ENCODE measurements at regions not wholly inside any gene's neighbourhood (a gene's known extent, or its start where the extent isn't known, plus 50 kb on each side); places are given as distances from the start of the nearest gene placed in this dataset.

DNA sequence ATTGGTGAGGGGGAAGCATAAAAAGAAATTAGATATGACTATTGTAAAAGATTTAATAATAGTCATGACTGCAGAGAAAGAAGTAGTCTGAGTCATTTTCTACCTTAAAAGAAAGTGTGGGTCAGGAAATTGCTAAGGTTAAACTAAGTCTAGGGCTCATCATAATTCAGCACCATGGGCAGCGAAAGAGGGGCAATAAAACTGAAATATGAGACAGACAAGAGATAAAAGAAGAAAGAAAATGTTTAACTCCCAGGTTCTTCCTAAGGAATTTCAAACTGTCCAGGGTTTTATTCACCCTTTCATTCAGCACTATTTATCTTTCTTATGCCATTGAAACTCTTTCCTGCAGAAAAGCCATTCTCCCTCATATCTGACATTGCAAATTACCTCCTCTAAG lies 114.4 kb upstream of the API5 start:
- no peaks in the 10 kb centered on the region for H3K9me3 ChIP-seq
- no peaks in the 10 kb centered on the region for H3K36me3 ChIP-seq
- WGBS, result 22% methylated on average over 1 of the region's 1 CpG
- TF ChIP-seq POLR2AphosphoS5 (IDR thresholded peaks at IDR 0.05), result no peak
- TF ChIP-seq, protein P1, sequence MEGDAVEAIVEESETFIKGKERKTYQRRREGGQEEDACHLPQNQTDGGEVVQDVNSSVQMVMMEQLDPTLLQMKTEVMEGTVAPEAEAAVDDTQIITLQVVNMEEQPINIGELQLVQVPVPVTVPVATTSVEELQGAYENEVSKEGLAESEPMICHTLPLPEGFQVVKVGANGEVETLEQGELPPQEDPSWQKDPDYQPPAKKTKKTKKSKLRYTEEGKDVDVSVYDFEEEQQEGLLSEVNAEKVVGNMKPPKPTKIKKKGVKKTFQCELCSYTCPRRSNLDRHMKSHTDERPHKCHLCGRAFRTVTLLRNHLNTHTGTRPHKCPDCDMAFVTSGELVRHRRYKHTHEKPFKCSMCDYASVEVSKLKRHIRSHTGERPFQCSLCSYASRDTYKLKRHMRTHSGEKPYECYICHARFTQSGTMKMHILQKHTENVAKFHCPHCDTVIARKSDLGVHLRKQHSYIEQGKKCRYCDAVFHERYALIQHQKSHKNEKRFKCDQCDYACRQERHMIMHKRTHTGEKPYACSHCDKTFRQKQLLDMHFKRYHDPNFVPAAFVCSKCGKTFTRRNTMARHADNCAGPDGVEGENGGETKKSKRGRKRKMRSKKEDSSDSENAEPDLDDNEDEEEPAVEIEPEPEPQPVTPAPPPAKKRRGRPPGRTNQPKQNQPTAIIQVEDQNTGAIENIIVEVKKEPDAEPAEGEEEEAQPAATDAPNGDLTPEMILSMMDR (IDR thresholded peaks at IDR 0.05), result no peak
- no peak for TF ChIP-seq POLR2A (IDR thresholded peaks at IDR 0.05)
- no peak for TF ChIP-seq EP300 (IDR thresholded peaks at IDR 0.05)
- DNase-seq (ENCODE audit: low spot score in 2 of 2), result no peak
- H3K27ac ChIP-seq, result no peak overlapping the region
- no peaks in the 10 kb centered on the region for H3K4me1 ChIP-seq
- no peak overlapping the region for H3K4me3 ChIP-seq
- H3K27me3 ChIP-seq, result no peaks in the 10 kb centered on the region

DNA sequence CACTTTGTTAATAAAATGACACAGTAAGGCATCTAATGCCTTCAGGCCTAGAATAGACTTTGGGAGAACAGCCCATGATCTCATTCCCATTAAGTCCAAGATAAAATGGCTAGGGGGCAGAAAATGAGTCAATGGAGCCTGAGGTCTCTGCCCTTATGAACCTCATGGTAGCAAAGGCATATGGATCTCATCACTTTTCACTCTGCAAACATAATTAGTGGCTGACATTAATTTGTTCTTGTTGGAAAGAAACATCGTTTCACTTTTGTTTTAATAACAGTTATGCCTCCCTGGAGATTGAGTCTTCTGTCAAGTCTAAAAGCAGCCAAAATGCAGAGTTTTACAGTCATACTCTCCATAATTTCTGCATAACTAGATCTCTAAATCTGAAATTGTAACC lies 111.8 kb upstream of the API5 start:
- 57% methylated on average over 1 of the region's 1 CpG for WGBS
- Histone ChIP-seq H3K27ac (no peak overlapping the region), H3K9me3 (peaks cover 2% of the 10 kb centered on the region), H3K36me3 (no peaks in the 10 kb centered on the region), H3K4me3 (no peak overlapping the region), H3K27me3 (no peaks in the 10 kb centered on the region), H3K4me1 (no peaks in the 10 kb centered on the region)
- no peak for TF ChIP-seq POLR2AphosphoS5 (IDR thresholded peaks at IDR 0.05)
- TF ChIP-seq, protein P1 (IDR thresholded peaks at IDR 0.05), result no peak
- no peak for TF ChIP-seq POLR2A (IDR thresholded peaks at IDR 0.05)
- TF ChIP-seq EP300 (IDR thresholded peaks at IDR 0.05), result no peak
- DNase-seq (ENCODE audit: low spot score in 2 of 2), result no peak

DNA sequence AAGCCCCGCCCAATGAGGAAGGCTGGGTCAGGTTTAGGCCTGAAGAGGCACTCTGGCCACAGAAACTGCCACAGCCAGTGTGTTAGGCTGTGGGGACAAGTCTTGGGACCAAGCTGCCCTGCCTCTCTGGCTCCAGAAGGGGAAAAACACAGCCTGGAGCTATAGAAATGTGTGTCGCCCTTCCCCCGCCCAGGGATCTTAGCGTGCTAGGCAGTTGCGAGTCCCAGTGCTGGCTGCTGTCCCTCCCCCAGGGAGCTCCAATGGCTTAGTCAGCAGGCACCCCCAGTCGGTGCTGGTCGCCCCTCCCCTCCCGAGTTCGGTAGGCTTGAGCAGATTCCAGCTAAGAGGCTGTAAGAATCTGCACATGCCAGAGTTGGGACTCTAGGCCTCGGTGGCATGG lies 99.5 kb upstream of the API5 start:
- H3K4me3 ChIP-seq, result no peak overlapping the region
- no peaks in the 10 kb centered on the region for H3K36me3 ChIP-seq
- H3K9me3 ChIP-seq, result peaks cover 11% of the 10 kb centered on the region
- no peak overlapping the region for H3K27ac ChIP-seq
- TF ChIP-seq POLR2AphosphoS5 (IDR thresholded peaks at IDR 0.05), result no peak
- no peak for TF ChIP-seq EP300 (IDR thresholded peaks at IDR 0.05)
- TF ChIP-seq POLR2A (IDR thresholded peaks at IDR 0.05), result no peak
- TF ChIP-seq, protein P1 (IDR thresholded peaks at IDR 0.05), result no peak
- H3K27me3 ChIP-seq, result no peaks in the 10 kb centered on the region
- no peaks in the 10 kb centered on the region for H3K4me1 ChIP-seq
- WGBS, result 89% methylated on average over 1 of the region's 10 CpGs
- no peak for DNase-seq (ENCODE audit: low spot score in 2 of 2)

DNA sequence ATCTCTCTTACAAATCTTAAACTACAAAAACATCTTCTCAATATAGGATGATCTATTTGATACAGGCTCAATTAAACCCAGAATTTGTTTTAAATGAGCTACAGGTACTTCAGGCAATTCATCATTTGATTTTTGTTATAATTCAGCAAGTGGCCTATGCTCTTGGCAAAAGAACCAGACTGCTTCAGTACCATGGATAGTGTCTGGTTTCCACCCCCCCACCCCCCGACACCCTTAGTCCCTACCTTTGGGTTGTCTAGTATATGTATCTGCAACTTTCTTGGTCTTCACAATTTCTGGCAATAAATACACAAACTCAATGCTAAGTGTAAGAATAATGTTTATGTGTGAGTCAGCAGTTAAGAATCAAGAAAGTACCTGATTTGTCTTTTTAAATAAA lies 97.3 kb upstream of the API5 start:
- H3K9me3 ChIP-seq, result peaks cover 6% of the 10 kb centered on the region
- TF ChIP-seq POLR2A (IDR thresholded peaks at IDR 0.05), result no peak
- no peak for TF ChIP-seq POLR2AphosphoS5 (IDR thresholded peaks at IDR 0.05)
- H3K4me3 ChIP-seq, result no peak overlapping the region
- WGBS, result 38% methylated on average over 1 of the region's 1 CpG
- no peak for DNase-seq (ENCODE audit: low spot score in 2 of 2)
- H3K27ac ChIP-seq, result no peak overlapping the region
- H3K4me1 ChIP-seq, result no peaks in the 10 kb centered on the region
- H3K27me3 ChIP-seq, result no peaks in the 10 kb centered on the region
- no peaks in the 10 kb centered on the region for H3K36me3 ChIP-seq

DNA sequence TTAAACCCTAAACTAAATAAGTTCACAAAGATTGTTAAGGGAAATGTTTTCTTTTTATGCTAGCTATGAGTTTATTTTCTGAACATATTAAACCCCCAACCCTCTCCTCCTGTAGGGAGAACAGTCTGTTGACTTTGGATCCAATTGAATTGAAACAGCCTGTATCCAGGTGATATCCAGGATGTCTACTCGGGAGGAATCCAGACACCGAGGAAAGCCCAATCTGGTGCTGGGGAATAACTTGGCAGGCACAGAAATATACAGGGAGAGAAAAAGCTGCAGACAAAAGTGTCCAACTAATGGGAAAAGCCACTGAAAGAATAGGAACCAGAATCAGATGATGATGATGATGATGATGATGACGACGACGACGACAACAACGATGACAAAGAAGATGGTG lies 93.9 kb upstream of the API5 start:
- no peaks in the 10 kb centered on the region for H3K4me1 ChIP-seq
- TF ChIP-seq POLR2A (IDR thresholded peaks at IDR 0.05) (no peak), POLR2AphosphoS5 (IDR thresholded peaks at IDR 0.05) (no peak), EP300 (IDR thresholded peaks at IDR 0.05) (no peak)
- TF ChIP-seq, protein P1 (IDR thresholded peaks at IDR 0.05), result no peak
- 83% methylated on average over 7 of the region's 7 CpGs for WGBS
- no peak overlapping the region for H3K4me3 ChIP-seq
- no peak for DNase-seq (ENCODE audit: low spot score in 2 of 2)
- H3K9me3 ChIP-seq, result no peaks in the 10 kb centered on the region
- H3K27ac ChIP-seq, result no peak overlapping the region
- H3K27me3 ChIP-seq, result no peaks in the 10 kb centered on the region
- no peaks in the 10 kb centered on the region for H3K36me3 ChIP-seq

DNA sequence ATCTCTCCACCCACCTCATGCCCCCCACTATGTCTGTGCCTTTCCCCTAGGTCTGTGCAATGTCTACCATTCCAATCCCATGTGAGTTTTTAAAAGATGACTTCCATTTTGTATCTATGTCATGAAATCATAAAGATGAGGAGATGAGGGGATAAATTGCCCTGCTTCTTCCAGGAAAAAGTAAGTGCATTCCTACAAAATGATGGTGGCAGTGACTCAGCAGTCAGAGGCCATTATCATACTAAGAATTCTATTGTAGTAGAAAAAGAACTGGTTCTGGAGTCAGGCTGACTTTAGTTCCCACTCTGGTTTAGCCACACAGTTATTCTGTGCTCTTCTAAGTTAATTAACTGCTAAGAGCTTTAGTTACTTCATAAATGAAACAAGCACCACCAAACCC lies 89.6 kb upstream of the API5 start:
- TF ChIP-seq POLR2AphosphoS5 (IDR thresholded peaks at IDR 0.05) (no peak), POLR2A (IDR thresholded peaks at IDR 0.05) (no peak), EP300 (IDR thresholded peaks at IDR 0.05) (no peak)
- TF ChIP-seq, protein P1 (IDR thresholded peaks at IDR 0.05), result no peak
- H3K4me3 ChIP-seq, result no peak overlapping the region
- DNase-seq (ENCODE audit: low spot score in 2 of 2), result no peak
- H3K9me3 ChIP-seq, result no peaks in the 10 kb centered on the region
- H3K27me3 ChIP-seq, result no peaks in the 10 kb centered on the region
- no peaks in the 10 kb centered on the region for H3K4me1 ChIP-seq
- H3K36me3 ChIP-seq, result no peaks in the 10 kb centered on the region
- no peak overlapping the region for H3K27ac ChIP-seq

Measured in suprapubic skin (tissue), 4 donors.